Kidney epithelial cell (primary cell): ENCODE measurements at regions not wholly inside any gene's neighbourhood (a gene's known extent, or its start where the extent isn't known, plus 50 kb on each side); places are given as distances from the start of the nearest gene placed in this dataset.

Experiments
- DNase-seq: peaks from one replicate; pipeline ENCODE4 v3.0.0-alpha.2; 2010; ENCODE audit warnings: low read depth
- H3K27me3 ChIP-seq: 2 replicates; pipeline ENCODE4 v1.6.0; 2011; ENCODE audit warnings: low read length; ENCODE audit not compliant: control insufficient read depth, insufficient read depth
- H3K36me3 ChIP-seq: 2 replicates; pipeline ENCODE4 v1.5.1; 2011; ENCODE audit warnings: low read length; ENCODE audit not compliant: control insufficient read depth, insufficient read depth
- H3K4me3 ChIP-seq: 2 replicates; pipeline ENCODE4 v1.5.1; 2011; ENCODE audit warnings: low read depth, mild to moderate bottlenecking, control low read depth, low read length
- CTCF ChIP-seq: IDR thresholded peaks from 2 replicates; pipeline ENCODE4 v1.5.1; 2011; ENCODE audit warnings: mild to moderate bottlenecking, moderate library complexity, low read length, control low read depth, inconsistent platforms; ENCODE audit not compliant: insufficient read depth, poor library complexity, severe bottlenecking

DNA sequence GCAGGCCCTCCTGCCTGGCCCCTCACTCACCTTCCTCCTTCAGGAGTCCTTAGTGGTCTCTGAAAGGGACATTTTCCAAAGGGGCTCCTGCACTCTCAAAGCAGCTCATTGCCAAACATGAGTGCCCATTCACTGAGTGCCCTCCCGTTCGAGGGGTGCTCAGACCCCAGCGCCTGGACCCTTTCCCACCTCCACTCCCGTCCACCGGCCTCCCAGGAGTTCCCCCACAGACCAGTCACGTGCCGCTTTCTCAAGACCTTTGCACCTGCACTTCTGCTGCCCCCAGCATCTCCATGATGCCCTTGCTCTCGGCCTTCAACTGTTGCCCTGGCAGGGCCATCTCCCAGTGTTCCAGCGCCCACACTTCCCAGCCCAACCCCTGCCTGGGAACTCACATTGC is 89.5 kb downstream of the ADRA2C start:
- peaks cover 3% of the 10 kb centered on the region for H3K27me3 ChIP-seq
- H3K4me3 ChIP-seq = no peak overlapping the region
- H3K36me3 ChIP-seq = no peaks in the 10 kb centered on the region
- DNase-seq = no peak
- TF ChIP-seq CTCF = no peak

DNA sequence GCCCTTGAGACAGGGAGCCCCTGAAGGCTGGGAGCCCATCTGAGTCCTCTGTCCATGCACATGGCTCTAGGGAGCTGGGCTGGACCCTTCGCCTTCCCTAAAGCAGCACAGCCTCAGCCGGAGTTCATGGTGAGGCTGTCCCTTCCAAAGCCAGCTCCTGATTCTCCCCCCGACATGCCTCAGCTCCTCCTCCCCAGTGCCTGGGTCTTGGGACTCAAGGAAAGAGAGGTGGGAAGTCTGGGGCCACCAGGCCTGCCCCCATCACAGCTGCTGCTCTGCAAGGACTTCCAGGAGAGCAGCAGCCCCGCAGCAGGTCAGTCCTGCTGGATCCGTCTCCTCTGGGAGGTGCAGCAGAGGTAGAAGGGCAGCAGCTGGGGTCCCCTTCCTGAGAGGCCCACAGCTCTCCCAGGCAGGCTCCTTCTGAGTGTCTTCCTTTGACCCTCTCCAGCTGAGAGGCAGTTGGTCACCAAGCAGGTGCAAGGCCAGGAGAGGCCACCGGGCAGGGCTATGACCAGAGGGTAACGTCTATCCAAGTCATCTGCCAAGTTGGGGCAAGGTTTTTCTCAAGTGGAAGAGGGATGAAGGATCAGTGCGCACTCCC is 90.5 kb downstream of the ADRA2C start:
- H3K27me3 ChIP-seq = peaks cover 3% of the 10 kb centered on the region
- H3K36me3 ChIP-seq = no peaks in the 10 kb centered on the region
- no peak for TF ChIP-seq CTCF
- no peak for DNase-seq
- no peak overlapping the region for H3K4me3 ChIP-seq

DNA sequence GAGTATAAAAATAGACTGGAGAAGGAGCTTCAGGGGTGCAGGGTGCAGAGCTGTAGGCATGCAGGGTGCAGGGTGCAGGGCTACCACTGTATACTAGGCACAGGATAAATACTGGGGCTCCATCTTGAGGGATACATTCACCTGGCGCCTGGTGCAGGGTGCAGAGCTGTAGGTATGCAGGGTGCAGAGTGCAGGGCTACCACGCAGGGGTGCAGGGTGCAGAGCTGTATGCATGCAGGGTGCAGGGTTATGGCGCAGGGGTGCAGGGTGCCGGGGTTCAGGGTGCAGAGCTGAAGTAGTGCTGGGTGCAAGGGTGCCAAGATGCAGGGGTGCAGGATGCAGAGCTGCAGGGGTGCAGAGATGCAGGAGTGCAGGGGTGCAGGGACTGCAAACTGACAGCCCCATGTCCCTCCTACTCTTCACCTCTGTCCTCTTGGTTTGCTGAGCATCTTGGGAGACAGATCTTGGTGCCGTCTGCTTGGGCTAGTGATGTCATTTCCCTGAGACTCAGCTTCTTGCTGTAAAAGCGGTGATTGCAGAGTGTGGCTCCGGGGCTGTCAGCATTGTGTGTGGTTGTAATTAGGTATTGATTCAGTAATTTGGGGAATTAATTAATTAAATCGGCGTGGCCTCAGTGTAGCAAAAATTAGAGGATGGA is 91.2 kb downstream of the ADRA2C start:
- Histone ChIP-seq H3K4me3 (no peak overlapping the region), H3K36me3 (no peaks in the 10 kb centered on the region), H3K27me3 (peaks cover 5% of the 10 kb centered on the region)
- no peak for DNase-seq
- no peak for TF ChIP-seq CTCF

GRCh38 chr4:3858046-3858730 is 92.0 kb downstream of the ADRA2C start:
- no peak for TF ChIP-seq CTCF
- no peak for DNase-seq
- peaks cover 6% of the 10 kb centered on the region for H3K27me3 ChIP-seq
- no peak overlapping the region for H3K4me3 ChIP-seq
- no peaks in the 10 kb centered on the region for H3K36me3 ChIP-seq

- no peaks in the 10 kb centered on the region for H3K36me3 ChIP-seq
- H3K27me3 ChIP-seq = peaks cover 6% of the 10 kb centered on the region
- DNase-seq = no peak
- TF ChIP-seq CTCF = no peak
- H3K4me3 ChIP-seq = no peak overlapping the region
Observed at GRCh38 chr4:3858765-3859388, 92.7 kb downstream of the ADRA2C start.
